IPS-NIHi7 (cell line): ENCODE measurements at regions not wholly inside any gene's neighbourhood (a gene's known extent, or its start where the extent isn't known, plus 50 kb on each side); places are given as distances from the start of the nearest gene placed in this dataset.

Experiments
- DNase-seq: peaks from one replicate; pipeline ENCODE4 v3.0.0; 2012; ENCODE audit warnings: mixed read lengths; ENCODE audit errors: extremely low spot score

DNA sequence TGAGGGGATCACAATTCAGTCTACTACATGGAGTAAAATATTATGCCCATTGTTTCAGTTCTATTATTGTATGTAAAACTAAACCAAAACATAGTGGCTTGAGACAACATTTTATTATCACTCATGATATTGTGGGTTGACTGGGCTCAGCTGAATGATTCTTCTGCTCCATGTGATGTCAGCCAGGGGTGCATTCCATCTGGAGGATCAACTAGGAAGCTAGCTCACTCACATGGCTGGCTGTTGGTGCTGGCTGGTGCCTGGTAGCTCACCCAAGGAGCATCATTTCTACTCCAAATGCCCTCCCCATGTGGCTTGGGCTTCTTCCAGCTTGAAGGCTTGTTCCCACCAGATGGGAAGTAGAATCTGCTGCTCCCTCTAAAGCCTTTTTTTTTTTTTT lies 51.8 kb upstream of the CLRN1 start:
- no peak for DNase-seq

- DNase-seq = no peak
These were observed 51.2 kb upstream of the MED12L start for GRCh38 chr3:151034303-151034702.

DNA sequence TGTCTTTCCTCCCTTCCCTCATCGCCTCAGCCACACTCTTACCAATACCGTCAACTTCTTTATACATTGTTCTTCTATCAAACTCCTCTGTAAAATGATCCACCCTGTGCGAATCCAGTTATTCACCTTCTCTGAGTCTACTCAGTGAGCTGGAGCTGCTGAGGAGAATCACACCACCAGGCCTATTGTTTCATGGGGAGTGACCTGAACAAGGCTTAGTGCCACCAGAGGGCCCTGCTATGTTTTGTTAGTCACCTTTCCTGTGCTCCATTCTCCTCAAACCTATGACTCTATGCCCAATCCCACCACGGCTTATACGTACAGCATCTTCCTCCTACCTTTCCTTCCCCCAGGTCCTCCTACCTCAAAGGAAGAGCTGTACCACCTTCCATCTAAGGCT lies 50.4 kb upstream of the MED12L start:
- DNase-seq = peak; percentile 27
